BLaER1 treated with 17β-estradiol and CSF1 and Interleukin-3, amounts not matched to agents 10 nM and 100 nM (cell line): ENCODE measurements at regions not wholly inside any gene's neighbourhood (a gene's known extent, or its start where the extent isn't known, plus 50 kb on each side); places are given as distances from the start of the nearest gene placed in this dataset.
"Not testable (repeated sequence)": the region's sequence is repeated elsewhere in the genome, so short reads cannot be mapped to it uniquely, and the experiment has no call there.

Experiments
- H3K27ac ChIP-seq, 11 experiments: shearing (Covaris generic); formaldehyde crosslinking; 2 replicates each; pipeline ENCODE4 v1.8.1; 2022
- H3K27me3 ChIP-seq, 11 experiments: shearing (Covaris generic); formaldehyde crosslinking; 2 replicates each; pipeline ENCODE4 v1.8.1; 2022
- H3K36me3 ChIP-seq, 11 experiments: shearing (Covaris generic); formaldehyde crosslinking; 2 replicates each; pipeline ENCODE4 v1.8.1; 2022
- H3K4me1 ChIP-seq, 10 experiments: shearing (Covaris generic); formaldehyde crosslinking; 2 replicates each; pipeline ENCODE4 v1.8.1; 2022
- H3K4me2 ChIP-seq, 11 experiments: shearing (Covaris generic); formaldehyde crosslinking; 2 replicates each; pipeline ENCODE4 v1.8.1; 2022
- H3K4me3 ChIP-seq, 10 experiments: shearing (Covaris generic); formaldehyde crosslinking; 2 replicates each; pipeline ENCODE4 v1.8.1; 2022
- H3K9ac ChIP-seq, 11 experiments: shearing (Covaris generic); formaldehyde crosslinking; 2 replicates each; pipeline ENCODE4 v1.8.1; 2022
- H3K9me3 ChIP-seq, 11 experiments: shearing (Covaris generic); formaldehyde crosslinking; replicated peaks in 1 of 11; 2 replicates each; pipeline ENCODE4 v1.8.1; 2022
- H4K20me1 ChIP-seq, 11 experiments: shearing (Covaris generic); formaldehyde crosslinking; 2 replicates each; pipeline ENCODE4 v1.8.1; 2022
- Cebpa-rat ChIP-seq, 11 experiments: shearing (Covaris generic); IDR thresholded peaks; 2 replicates each; pipeline ENCODE4 v1.8.1; 2022

DNA sequence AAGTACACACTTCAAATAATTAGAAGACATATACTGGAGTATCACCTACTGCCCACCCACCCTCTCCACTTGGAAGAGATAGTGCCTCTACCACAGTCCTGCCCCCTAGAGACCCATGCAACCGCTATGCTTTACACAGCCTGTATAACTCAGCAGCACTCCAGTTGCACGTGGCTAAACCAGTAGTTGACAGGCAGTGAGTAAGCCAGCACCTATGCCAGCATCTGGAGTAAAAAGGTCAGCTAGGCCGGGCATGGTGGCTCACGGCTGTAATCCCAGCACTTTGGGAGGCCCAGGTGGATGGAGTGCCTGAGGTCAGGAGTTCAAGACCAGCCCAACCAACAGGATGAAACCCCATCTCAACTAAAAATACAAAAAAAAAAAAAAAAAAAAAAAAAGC lies 356.4 kb downstream of the NR2F1-AS1 start:
- Histone ChIP-seq H3K27ac (no peak overlapping the region), H4K20me1 (no peaks in the 10 kb centered on the region), H3K27me3 (no peaks in the 10 kb centered on the region), H3K4me1 (no peaks in the 10 kb centered on the region), H3K4me3 (no peak overlapping the region), H3K4me2 (no peak overlapping the region), H3K36me3 (no peaks in the 10 kb centered on the region), H3K9me3 (no peaks in the 10 kb centered on the region), H3K9ac (no peak overlapping the region)
- no peak for TF ChIP-seq Cebpa-rat (IDR thresholded peaks at IDR 0.05)

DNA sequence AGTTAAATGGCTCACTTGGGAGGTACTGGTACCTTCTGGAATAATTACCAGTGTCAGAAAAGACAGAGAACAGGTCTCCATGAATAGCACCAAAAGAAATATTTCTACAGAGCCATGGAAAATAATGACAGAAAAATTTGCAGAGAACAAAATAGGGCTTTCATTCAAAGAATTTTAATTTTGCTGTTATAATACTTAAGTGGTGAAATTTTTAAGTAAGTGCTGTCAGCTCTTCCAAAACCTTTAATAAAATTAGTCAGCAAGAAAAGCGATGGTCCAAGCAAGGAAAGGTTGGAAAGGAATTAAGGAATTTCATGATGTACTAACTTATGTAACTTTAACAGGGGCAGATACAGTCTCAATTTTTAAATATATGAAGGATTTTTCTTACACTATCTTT lies 359.2 kb downstream of the NR2F1-AS1 start:
- no peak overlapping the region for H3K4me3 ChIP-seq
- H3K36me3 ChIP-seq, result no peaks in the 10 kb centered on the region
- no peak overlapping the region for H3K9ac ChIP-seq
- no peaks in the 10 kb centered on the region for H3K9me3 ChIP-seq
- no peak overlapping the region for H3K4me2 ChIP-seq
- H3K4me1 ChIP-seq, result no peaks in the 10 kb centered on the region
- TF ChIP-seq Cebpa-rat (IDR thresholded peaks at IDR 0.05), result no peak
- H4K20me1 ChIP-seq, result no peaks in the 10 kb centered on the region
- H3K27ac ChIP-seq, result no peak overlapping the region
- no peaks in the 10 kb centered on the region for H3K27me3 ChIP-seq

- no peak overlapping the region for H3K4me2 ChIP-seq
- H3K4me1 ChIP-seq, result no peaks in the 10 kb centered on the region
- no peaks in the 10 kb centered on the region for H4K20me1 ChIP-seq
- H3K27ac ChIP-seq, result no peak overlapping the region
- H3K36me3 ChIP-seq, result no peaks in the 10 kb centered on the region
- H3K4me3 ChIP-seq, result no peak overlapping the region
- TF ChIP-seq Cebpa-rat (IDR thresholded peaks at IDR 0.05), result no peak
- H3K9me3 ChIP-seq, result no peaks in the 10 kb centered on the region
- H3K27me3 ChIP-seq, result no peaks in the 10 kb centered on the region
- no peak overlapping the region for H3K9ac ChIP-seq
Observed at GRCh38 chr5:93220431-93220830, 360.6 kb downstream of the NR2F1-AS1 start.

- H3K9ac ChIP-seq, result no peak overlapping the region
Observed at GRCh38 chr5:93219641-93220145, 361.3 kb downstream of the NR2F1-AS1 start.

DNA sequence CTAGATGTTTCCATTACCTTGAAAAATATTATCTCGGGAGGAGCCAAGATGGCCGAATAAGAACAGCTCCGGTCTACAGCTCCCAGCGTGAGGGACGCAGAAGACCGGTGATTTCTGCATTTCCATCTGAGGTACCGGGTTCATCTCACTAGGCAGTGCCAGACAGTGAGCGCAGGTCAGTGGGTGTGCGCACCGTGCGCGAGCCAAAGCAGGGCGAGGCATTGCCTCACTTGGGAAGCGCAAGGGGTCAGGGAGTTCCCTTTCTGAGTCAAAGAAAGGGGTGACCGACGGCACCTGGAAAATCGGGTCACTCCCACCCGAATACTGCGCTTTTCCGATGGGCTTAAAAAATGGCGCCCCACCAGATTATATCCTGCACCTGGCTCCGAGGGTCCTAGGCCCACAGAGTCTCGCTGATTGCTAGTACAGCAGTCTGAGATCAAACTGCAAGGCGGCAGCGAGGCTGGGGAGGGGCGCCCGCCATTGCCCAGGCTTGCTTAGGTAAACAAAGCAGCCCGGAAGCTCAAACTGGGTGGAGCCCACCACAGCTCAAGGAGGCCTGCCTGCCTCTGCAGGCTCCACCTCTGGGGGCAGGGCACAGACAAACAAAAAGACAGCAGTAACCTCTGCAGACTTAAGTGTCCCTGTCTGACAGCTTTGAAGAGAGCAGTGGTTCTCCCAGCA lies 367.8 kb downstream of the NR2F1-AS1 start:
- H3K4me2 ChIP-seq, H3K9ac ChIP-seq, H3K4me1 ChIP-seq, H3K36me3 ChIP-seq, H4K20me1 ChIP-seq, H3K27me3 ChIP-seq, H3K9me3 ChIP-seq, H3K27ac ChIP-seq, H3K4me3 ChIP-seq: not testable (repeated sequence)

More at GRCh38 chr5:93219641-93220145, 361.3 kb downstream of the NR2F1-AS1 start:
- no peak for TF ChIP-seq Cebpa-rat (IDR thresholded peaks at IDR 0.05)
- H4K20me1 ChIP-seq, result no peaks in the 10 kb centered on the region
- no peaks in the 10 kb centered on the region for H3K4me1 ChIP-seq
- H3K4me3 ChIP-seq, result no peak overlapping the region
- no peak overlapping the region for H3K27ac ChIP-seq
- no peaks in the 10 kb centered on the region for H3K9me3 ChIP-seq
- H3K27me3 ChIP-seq, result no peaks in the 10 kb centered on the region
- H3K4me2 ChIP-seq, result no peak overlapping the region
- no peaks in the 10 kb centered on the region for H3K36me3 ChIP-seq

- no peak overlapping the region for H3K4me2 ChIP-seq
- H3K9me3 ChIP-seq, result peaks cover 0 to 7% (median 0%) of the 10 kb centered on the region in 11 experiments; a peak in 3 of 22 replicates
- H4K20me1 ChIP-seq, result no peaks in the 10 kb centered on the region
- TF ChIP-seq Cebpa-rat (IDR thresholded peaks at IDR 0.05), result no peak
- no peaks in the 10 kb centered on the region for H3K36me3 ChIP-seq
- H3K4me3 ChIP-seq, result no peak overlapping the region
- H3K27me3 ChIP-seq, result no peaks in the 10 kb centered on the region
- H3K4me1 ChIP-seq, result no peaks in the 10 kb centered on the region
- H3K9ac ChIP-seq, result no peak overlapping the region
- H3K27ac ChIP-seq, result no peak overlapping the region
Observed at GRCh38 chr5:93209476-93209875, 371.5 kb downstream of the NR2F1-AS1 start.

- no peak for TF ChIP-seq Cebpa-rat (IDR thresholded peaks at IDR 0.05)
- Histone ChIP-seq H3K9ac (no peak overlapping the region), H3K9me3 (peaks cover 0 to 7% (median 0%) of the 10 kb centered on the region in 11 experiments; a peak in 3 of 22 replicates), H3K36me3 (no peaks in the 10 kb centered on the region), H3K27ac (no peak overlapping the region), H4K20me1 (no peaks in the 10 kb centered on the region), H3K27me3 (no peaks in the 10 kb centered on the region), H3K4me1 (no peaks in the 10 kb centered on the region), H3K4me2 (no peak overlapping the region), H3K4me3 (no peak overlapping the region)
Observed at GRCh38 chr5:93208141-93208751, 372.8 kb downstream of the NR2F1-AS1 start.

DNA sequence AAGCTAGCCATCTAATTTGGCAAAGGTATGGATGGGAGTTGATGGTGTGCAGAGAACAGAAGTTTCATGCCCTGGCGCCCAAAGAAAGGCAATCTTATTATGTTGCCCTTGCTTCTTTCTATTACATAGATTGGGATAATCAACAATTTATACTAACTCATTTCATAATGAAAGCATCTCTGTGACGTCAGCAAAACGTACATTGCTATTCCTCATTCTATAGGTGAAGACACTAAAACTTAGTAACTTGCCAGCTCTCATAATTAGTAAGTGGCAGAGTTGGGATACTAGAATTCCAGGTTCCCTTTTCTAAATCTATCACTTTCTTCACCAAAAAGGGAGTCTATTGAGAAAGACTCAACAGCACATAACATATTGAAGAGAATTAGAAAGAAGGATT lies 374.8 kb downstream of the NR2F1-AS1 start:
- Histone ChIP-seq H3K27me3 (no peaks in the 10 kb centered on the region), H3K27ac (no peak overlapping the region), H3K4me1 (no peaks in the 10 kb centered on the region), H3K4me2 (no peak overlapping the region), H3K36me3 (no peaks in the 10 kb centered on the region), H3K9me3 (peaks cover 0 to 5% (median 0%) of the 10 kb centered on the region in 11 experiments; a peak in 2 of 22 replicates), H3K4me3 (no peak overlapping the region), H3K9ac (no peak overlapping the region), H4K20me1 (no peaks in the 10 kb centered on the region)
- TF ChIP-seq Cebpa-rat (IDR thresholded peaks at IDR 0.05), result no peak

- no peak overlapping the region for H3K27ac ChIP-seq
- H3K9me3 ChIP-seq, result peaks cover 0 to 23% (median 4%) of the 10 kb centered on the region in 11 experiments; a peak in 13 of 22 replicates
- H3K4me1 ChIP-seq, result no peaks in the 10 kb centered on the region
- H3K9ac ChIP-seq, result no peak overlapping the region
- TF ChIP-seq Cebpa-rat (IDR thresholded peaks at IDR 0.05), result no peak
- no peaks in the 10 kb centered on the region; a peak in 1 of 22 replicates for H3K27me3 ChIP-seq
- no peak overlapping the region for H3K4me3 ChIP-seq
- no peaks in the 10 kb centered on the region for H3K36me3 ChIP-seq
- H3K4me2 ChIP-seq, result no peak overlapping the region
- H4K20me1 ChIP-seq, result no peaks in the 10 kb centered on the region
Observed at GRCh38 chr5:93201061-93201460, 380.0 kb downstream of the NR2F1-AS1 start.

GRCh38 chr5:93196986-93197385 lies 384.0 kb downstream of the NR2F1-AS1 start:
- no peak for TF ChIP-seq Cebpa-rat (IDR thresholded peaks at IDR 0.05)
- H3K4me1 ChIP-seq, result peaks cover 8 to 25% (median 20%) of the 10 kb centered on the region in 10 experiments
- no peaks in the 10 kb centered on the region for H4K20me1 ChIP-seq
- H3K36me3 ChIP-seq, result no peaks in the 10 kb centered on the region
- peaks cover 0 to 32% (median 12%) of the 10 kb centered on the region in 11 experiments; a peak in 15 of 22 replicates for H3K9me3 ChIP-seq
- no peak overlapping the region for H3K27ac ChIP-seq
- no peak overlapping the region for H3K4me2 ChIP-seq
- no peak overlapping the region for H3K9ac ChIP-seq
- no peak overlapping the region for H3K4me3 ChIP-seq
- peaks cover 0 to 17% (median 0%) of the 10 kb centered on the region in 11 experiments; a peak in 5 of 22 replicates for H3K27me3 ChIP-seq
